Uterus (tissue), 3 donors: ENCODE measurements at regions not wholly inside any gene's neighbourhood (a gene's known extent, or its start where the extent isn't known, plus 50 kb on each side); places are given as distances from the start of the nearest gene placed in this dataset.

Experiments
- DNase-seq, 2 donors: peaks; one replicate each; pipeline ENCODE4 v3.0.0-alpha.2; 2019 to 2020
- H3K27ac ChIP-seq, 2 donors: fragments of 200-600 bp; sonication (generic); 1 replicate in 1 of 2; 2 replicates in 1 of 2; pipeline ENCODE4 v1.5.1; 2016 to 2018
- H3K27me3 ChIP-seq, 2 donors: fragments of 200-600 bp; sonication (generic); one replicate each; pipeline ENCODE4 v1.5.1; 2018 to 2019; ENCODE audit warnings: control low read depth in 1 of 2
- H3K36me3 ChIP-seq, 2 donors: fragments of 200-600 bp; sonication (generic); one replicate each; pipeline ENCODE4 v1.5.1; 2019; ENCODE audit warnings: control low read depth in 1 of 2
- H3K4me1 ChIP-seq, 2 donors: fragments of 200-600 bp; sonication (generic); one replicate each; pipeline ENCODE4 v1.5.1; 2018 to 2019; ENCODE audit warnings: control low read depth in 1 of 2
- H3K4me3 ChIP-seq, 2 donors: fragments of 200-600 bp; sonication (generic); 1 replicate in 1 of 2; 2 replicates in 1 of 2; pipeline ENCODE4 v1.5.1; 2018 to 2019; ENCODE audit warnings: mild to moderate bottlenecking in 1 of 2
- H3K9me3 ChIP-seq, 2 donors: fragments of 200-600 bp; sonication (generic); one replicate each; pipeline ENCODE4 v1.5.1; 2019; ENCODE audit warnings: control low read depth in 1 of 2
- CTCF ChIP-seq, 4 experiments: fragments of 200-600 bp in 2 of 4; fragments of 450-650 bp in 2 of 4; sonication (generic) in 2 of 4; IDR thresholded peaks; one replicate each; pipeline ENCODE4 v1.5.1; 2016 to 2019; ENCODE audit warnings: antibody characterized with exemption in 4 of 4, mild to moderate bottlenecking in 2 of 4, moderate library complexity in 1 of 4
- POLR2A ChIP-seq, 2 donors: fragments of 450-650 bp; IDR thresholded peaks; one replicate each; pipeline ENCODE4 v1.6.1; 2016; ENCODE audit warnings: antibody characterized with exemption in 2 of 2, mild to moderate bottlenecking in 1 of 2, moderate library complexity in 1 of 2
- intact Hi-C: fragments of 100-400 bp; cut with DNase I; formaldehyde crosslinking; loops from one replicate; pipeline ENCODE4 v1.15.1; 2023; ENCODE audit warnings: low total_unique reads
- donor health status: DM: yes; HTN: yes; CAD: no.

DNA sequence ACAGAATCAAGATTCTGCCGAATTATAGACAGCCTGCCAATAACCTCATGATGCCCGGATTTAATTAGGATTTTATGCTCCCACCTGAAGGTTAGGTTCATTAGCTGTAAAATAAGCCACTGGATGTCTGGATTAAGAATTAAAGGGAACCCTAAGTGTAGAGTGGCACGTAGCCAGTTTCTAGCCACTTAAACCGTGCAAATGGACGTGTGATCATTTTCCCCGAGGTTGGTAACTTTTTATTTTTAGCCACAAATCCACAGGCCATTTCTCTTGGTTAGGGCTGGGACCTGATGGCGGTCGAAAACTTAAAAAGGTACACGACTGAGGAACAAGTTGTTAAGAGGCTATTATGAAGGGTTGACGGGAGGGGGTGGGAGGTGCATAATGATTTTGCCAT is 127.3 kb upstream of the TMPO start:
- no peaks in the 10 kb centered on the region for H3K36me3 ChIP-seq
- intact Hi-C loops = no loop called here
- no peak overlapping the region for H3K4me3 ChIP-seq
- no peak for DNase-seq
- no peaks in the 10 kb centered on the region for H3K4me1 ChIP-seq
- no peak overlapping the region for H3K27ac ChIP-seq
- no peaks in the 10 kb centered on the region for H3K27me3 ChIP-seq
- H3K9me3 ChIP-seq = no peaks in the 10 kb centered on the region
- no peak for TF ChIP-seq POLR2A (IDR thresholded peaks at IDR 0.05)
- no peak for TF ChIP-seq CTCF (IDR thresholded peaks at IDR 0.05)

GRCh38 chr12:98389593-98389992 is 125.8 kb upstream of the TMPO start:
- no peak overlapping the region for H3K27ac ChIP-seq
- intact Hi-C loops = no loop called here
- H3K36me3 ChIP-seq = no peaks in the 10 kb centered on the region
- no peaks in the 10 kb centered on the region for H3K27me3 ChIP-seq
- no peaks in the 10 kb centered on the region for H3K9me3 ChIP-seq
- no peak overlapping the region for H3K4me3 ChIP-seq
- TF ChIP-seq POLR2A (IDR thresholded peaks at IDR 0.05) = no peak
- no peak for TF ChIP-seq CTCF (IDR thresholded peaks at IDR 0.05)
- no peaks in the 10 kb centered on the region for H3K4me1 ChIP-seq
- no peak for DNase-seq

- intact Hi-C loops = no loop called here
- H3K36me3 ChIP-seq = no peaks in the 10 kb centered on the region
- peak; percentile 68 to 76 for DNase-seq
- no peaks in the 10 kb centered on the region for H3K27me3 ChIP-seq
- H3K4me3 ChIP-seq = peak overlapping the region; percentile 6 to 39
- no peak overlapping the region for H3K27ac ChIP-seq
- no peaks in the 10 kb centered on the region for H3K9me3 ChIP-seq
- TF ChIP-seq POLR2A (IDR thresholded peaks at IDR 0.05) = no peak
- peak; percentile 81 to 91 (median 86) for TF ChIP-seq CTCF (IDR thresholded peaks at IDR 0.05)
- H3K4me1 ChIP-seq = no peaks in the 10 kb centered on the region
Observed at GRCh38 chr12:98397323-98398105, 117.9 kb upstream of the TMPO start.

DNA sequence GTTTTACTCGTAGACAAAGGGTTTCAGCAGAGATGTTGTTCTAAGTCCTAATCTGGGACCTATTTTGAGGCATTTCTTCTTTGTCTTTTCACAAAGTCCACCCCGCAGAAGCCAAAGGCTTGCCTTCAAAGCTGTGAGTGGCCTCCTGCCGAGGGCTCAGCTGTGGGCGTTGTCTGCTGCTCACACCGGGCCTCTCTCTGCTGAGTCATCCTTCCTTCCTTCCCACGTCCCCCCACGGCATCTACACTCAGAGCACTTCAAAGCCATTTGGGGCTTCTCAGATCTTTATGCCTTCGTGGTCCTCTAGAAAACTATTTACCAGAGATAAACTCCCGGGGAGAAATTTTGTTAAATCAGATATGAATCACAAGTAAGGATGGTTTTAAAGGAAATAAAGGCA is 115.9 kb upstream of the TMPO start:
- intact Hi-C loops = no loop called here
- H3K4me3 ChIP-seq = no peak overlapping the region
- H3K9me3 ChIP-seq = no peaks in the 10 kb centered on the region
- TF ChIP-seq POLR2A (IDR thresholded peaks at IDR 0.05) (no peak), CTCF (IDR thresholded peaks at IDR 0.05) (no peak)
- no peak for DNase-seq
- no peak overlapping the region for H3K27ac ChIP-seq
- no peaks in the 10 kb centered on the region for H3K27me3 ChIP-seq
- H3K4me1 ChIP-seq = no peaks in the 10 kb centered on the region
- no peaks in the 10 kb centered on the region for H3K36me3 ChIP-seq

- intact Hi-C loops = no loop called here
- DNase-seq = no peak
- no peak overlapping the region for H3K27ac ChIP-seq
- no peaks in the 10 kb centered on the region for H3K9me3 ChIP-seq
- H3K36me3 ChIP-seq = no peaks in the 10 kb centered on the region
- no peak overlapping the region for H3K4me3 ChIP-seq
- TF ChIP-seq POLR2A (IDR thresholded peaks at IDR 0.05) (no peak), CTCF (IDR thresholded peaks at IDR 0.05) (no peak)
- no peaks in the 10 kb centered on the region for H3K4me1 ChIP-seq
- no peaks in the 10 kb centered on the region for H3K27me3 ChIP-seq
Observed at GRCh38 chr12:98401427-98401826, 114.0 kb upstream of the TMPO start.
